Ishikawa (cell line): ENCODE measurements at regions not wholly inside any gene's neighbourhood (a gene's known extent, or its start where the extent isn't known, plus 50 kb on each side); places are given as distances from the start of the nearest gene placed in this dataset.

Experiments used
- CEBPB ChIP-seq: IDR thresholded peaks from 2 replicates; pipeline ENCODE4 v1.6.1; 2012
- CREB1 ChIP-seq: IDR thresholded peaks from 2 replicates; pipeline ENCODE4 v1.6.1; 2012; ENCODE audit warnings: low read depth
- EGR1 ChIP-seq: IDR thresholded peaks from 2 replicates; pipeline ENCODE4 v1.6.1; 2012
- EP300 ChIP-seq: IDR thresholded peaks from 2 replicates; pipeline ENCODE4 v1.6.1; 2012; ENCODE audit warnings: borderline replicate concordance
- FOXM1 ChIP-seq: IDR thresholded peaks from 2 replicates; pipeline ENCODE4 v1.6.1; 2012; ENCODE audit warnings: low read depth, borderline replicate concordance
- NFIC ChIP-seq: IDR thresholded peaks from 2 replicates; pipeline ENCODE4 v1.6.1; 2012
- RAD21 ChIP-seq: IDR thresholded peaks from 2 replicates; pipeline ENCODE4 v1.6.1; 2012; ENCODE audit warnings: low read depth
- TAF1 ChIP-seq: IDR thresholded peaks from 2 replicates; pipeline ENCODE4 v1.6.1; 2012; ENCODE audit warnings: low read depth, mild to moderate bottlenecking
- TCF12 ChIP-seq: IDR thresholded peaks from 2 replicates; pipeline ENCODE4 v1.6.1; 2012; ENCODE audit warnings: low read depth
- TEAD4 ChIP-seq: IDR thresholded peaks from 2 replicates; pipeline ENCODE4 v1.6.1; 2012
- USF1 ChIP-seq: IDR thresholded peaks from 2 replicates; pipeline ENCODE4 v1.6.1; 2012
- YY1 ChIP-seq: IDR thresholded peaks from 2 replicates; pipeline ENCODE4 v1.6.1; 2012; ENCODE audit warnings: low read depth
- ZBTB7A ChIP-seq: IDR thresholded peaks from 2 replicates; pipeline ENCODE4 v1.6.1; 2012; ENCODE audit warnings: low read depth
- TF ChIP-seq, protein P1 (sequence below): IDR thresholded peaks from 2 replicates; pipeline ENCODE4 v1.6.1; 2012
- TF ChIP-seq, protein P2 (sequence below): IDR thresholded peaks from 2 replicates; pipeline ENCODE4 v1.6.1; 2012; ENCODE audit warnings: low read depth, mild to moderate bottlenecking

DNA sequence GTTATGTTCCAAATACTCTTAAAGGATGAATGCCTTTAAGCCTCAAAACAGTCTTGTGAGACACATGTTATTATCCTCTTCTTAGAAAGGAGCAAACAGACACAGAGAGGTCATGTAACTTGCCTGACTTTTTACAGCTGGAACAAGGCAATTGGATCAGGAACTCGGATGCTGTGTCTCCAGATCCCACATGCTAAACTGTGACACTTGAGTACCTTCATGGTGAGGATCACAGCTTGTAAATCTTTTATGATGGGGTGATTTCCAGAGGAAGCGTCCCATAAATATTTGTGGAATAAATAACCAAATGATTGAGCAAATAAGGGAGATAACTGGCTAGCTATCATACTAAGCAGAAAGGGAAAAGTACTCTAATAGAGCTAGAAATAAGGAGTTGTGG lies 171.2 kb downstream of the C11orf91 start:
- TF ChIP-seq EGR1 (no peak), CEBPB (no peak), EP300 (no peak), ZBTB7A (no peak), RAD21 (no peak), CREB1 (no peak), TEAD4 (no peak), FOXM1 (no peak), USF1 (no peak), YY1 (no peak), TCF12 (no peak), TAF1 (no peak), NFIC (no peak)
- TF ChIP-seq, protein P1, sequence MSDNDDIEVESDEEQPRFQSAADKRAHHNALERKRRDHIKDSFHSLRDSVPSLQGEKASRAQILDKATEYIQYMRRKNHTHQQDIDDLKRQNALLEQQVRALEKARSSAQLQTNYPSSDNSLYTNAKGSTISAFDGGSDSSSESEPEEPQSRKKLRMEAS, result no peak
- TF ChIP-seq, protein P2, sequence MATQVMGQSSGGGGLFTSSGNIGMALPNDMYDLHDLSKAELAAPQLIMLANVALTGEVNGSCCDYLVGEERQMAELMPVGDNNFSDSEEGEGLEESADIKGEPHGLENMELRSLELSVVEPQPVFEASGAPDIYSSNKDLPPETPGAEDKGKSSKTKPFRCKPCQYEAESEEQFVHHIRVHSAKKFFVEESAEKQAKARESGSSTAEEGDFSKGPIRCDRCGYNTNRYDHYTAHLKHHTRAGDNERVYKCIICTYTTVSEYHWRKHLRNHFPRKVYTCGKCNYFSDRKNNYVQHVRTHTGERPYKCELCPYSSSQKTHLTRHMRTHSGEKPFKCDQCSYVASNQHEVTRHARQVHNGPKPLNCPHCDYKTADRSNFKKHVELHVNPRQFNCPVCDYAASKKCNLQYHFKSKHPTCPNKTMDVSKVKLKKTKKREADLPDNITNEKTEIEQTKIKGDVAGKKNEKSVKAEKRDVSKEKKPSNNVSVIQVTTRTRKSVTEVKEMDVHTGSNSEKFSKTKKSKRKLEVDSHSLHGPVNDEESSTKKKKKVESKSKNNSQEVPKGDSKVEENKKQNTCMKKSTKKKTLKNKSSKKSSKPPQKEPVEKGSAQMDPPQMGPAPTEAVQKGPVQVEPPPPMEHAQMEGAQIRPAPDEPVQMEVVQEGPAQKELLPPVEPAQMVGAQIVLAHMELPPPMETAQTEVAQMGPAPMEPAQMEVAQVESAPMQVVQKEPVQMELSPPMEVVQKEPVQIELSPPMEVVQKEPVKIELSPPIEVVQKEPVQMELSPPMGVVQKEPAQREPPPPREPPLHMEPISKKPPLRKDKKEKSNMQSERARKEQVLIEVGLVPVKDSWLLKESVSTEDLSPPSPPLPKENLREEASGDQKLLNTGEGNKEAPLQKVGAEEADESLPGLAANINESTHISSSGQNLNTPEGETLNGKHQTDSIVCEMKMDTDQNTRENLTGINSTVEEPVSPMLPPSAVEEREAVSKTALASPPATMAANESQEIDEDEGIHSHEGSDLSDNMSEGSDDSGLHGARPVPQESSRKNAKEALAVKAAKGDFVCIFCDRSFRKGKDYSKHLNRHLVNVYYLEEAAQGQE, result no peak

GRCh38 chr11:33525789-33526188 lies 174.8 kb downstream of the C11orf91 start:
- no peak for TF ChIP-seq CEBPB
- TF ChIP-seq TEAD4, result no peak
- TF ChIP-seq NFIC, result no peak
- no peak for TF ChIP-seq EGR1
- no peak for TF ChIP-seq FOXM1
- TF ChIP-seq YY1, result no peak
- TF ChIP-seq CREB1, result no peak
- TF ChIP-seq TCF12, result no peak
- TF ChIP-seq, protein P1, result no peak
- TF ChIP-seq ZBTB7A, result no peak
- no peak for TF ChIP-seq USF1
- TF ChIP-seq, protein P2, result no peak
- TF ChIP-seq EP300, result no peak
- TF ChIP-seq TAF1, result no peak
- TF ChIP-seq RAD21, result no peak

DNA sequence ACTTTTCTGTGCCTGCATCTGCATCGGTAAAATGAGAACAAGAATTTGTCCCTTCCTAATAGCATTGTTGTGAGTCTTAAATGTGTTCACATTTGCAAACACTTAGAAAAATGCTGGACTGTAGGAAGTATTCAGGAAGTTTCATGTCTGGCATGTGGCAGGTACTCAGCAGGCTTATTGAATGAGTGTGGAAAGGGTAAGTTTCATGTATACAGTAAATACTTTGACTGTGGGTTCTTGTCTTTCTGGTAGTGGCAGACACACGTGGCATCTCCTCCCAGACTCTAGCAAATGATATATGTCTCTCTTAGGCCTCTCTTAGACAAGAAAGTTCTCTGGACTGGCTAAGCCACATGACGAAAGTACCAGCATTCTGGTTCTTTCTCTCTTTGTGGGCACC lies 179.2 kb downstream of the C11orf91 start:
- TF ChIP-seq, protein P2, result no peak
- TF ChIP-seq ZBTB7A, result no peak
- no peak for TF ChIP-seq EGR1
- no peak for TF ChIP-seq EP300
- TF ChIP-seq TCF12, result no peak
- TF ChIP-seq CEBPB, result no peak

- TF ChIP-seq FOXM1 (no peak), NFIC (no peak), TAF1 (no peak), CREB1 (no peak), TCF12 (no peak)
- TF ChIP-seq, protein P1, result no peak
Observed at GRCh38 chr11:33520112-33520511, 180.5 kb downstream of the C11orf91 start.

GRCh38 chr11:33515347-33515746 lies 185.3 kb downstream of the C11orf91 start:
- TF ChIP-seq CREB1, result no peak
- TF ChIP-seq TAF1, result no peak
- no peak for TF ChIP-seq USF1
- no peak for TF ChIP-seq ZBTB7A
- no peak for TF ChIP-seq YY1
- TF ChIP-seq EP300, result no peak
- no peak for TF ChIP-seq NFIC
- TF ChIP-seq CEBPB, result no peak
- no peak for TF ChIP-seq RAD21
- TF ChIP-seq EGR1, result no peak
- TF ChIP-seq FOXM1, result no peak
- TF ChIP-seq TCF12, result no peak
- TF ChIP-seq, protein P1, result no peak
- TF ChIP-seq TEAD4, result no peak
- TF ChIP-seq, protein P2, result no peak
